Kidney capillary endothelial cell (primary cell): ENCODE measurements at regions not wholly inside any gene's neighbourhood (a gene's known extent, or its start where the extent isn't known, plus 50 kb on each side); places are given as distances from the start of the nearest gene placed in this dataset.
A peak's percentile ranks its signal among the peaks of the same experiment; 100 is the strongest.

ENCODE experiments used
- DNase-seq: peaks from one replicate; pipeline ENCODE4 v3.0.0-alpha.2; 2018; ENCODE audit warnings: low spot score

- no peak for DNase-seq
Observed at GRCh38 chr4:23166919-23167318, 474.2 kb downstream of the GBA3 start.

DNA sequence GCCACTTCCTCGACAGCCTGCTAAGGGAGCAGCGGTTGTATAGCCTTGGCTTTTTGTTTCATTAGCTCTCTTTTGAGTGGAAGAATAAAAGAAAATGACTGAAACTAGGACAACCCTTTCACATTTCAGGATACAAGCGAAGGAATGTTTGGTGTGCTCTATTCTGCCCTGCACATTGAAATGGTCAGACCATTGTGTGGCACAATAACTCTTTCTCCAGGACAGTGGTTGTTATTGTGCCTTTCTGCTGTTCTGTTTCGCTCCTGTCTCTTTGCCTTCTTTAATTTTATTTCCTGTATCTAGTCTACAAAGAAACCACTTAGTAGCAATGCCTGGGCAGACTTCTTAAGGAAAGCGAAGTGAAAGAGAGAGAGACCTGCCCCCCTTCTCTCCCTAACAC is 473.7 kb downstream of the GBA3 start:
- DNase-seq = no peak

DNA sequence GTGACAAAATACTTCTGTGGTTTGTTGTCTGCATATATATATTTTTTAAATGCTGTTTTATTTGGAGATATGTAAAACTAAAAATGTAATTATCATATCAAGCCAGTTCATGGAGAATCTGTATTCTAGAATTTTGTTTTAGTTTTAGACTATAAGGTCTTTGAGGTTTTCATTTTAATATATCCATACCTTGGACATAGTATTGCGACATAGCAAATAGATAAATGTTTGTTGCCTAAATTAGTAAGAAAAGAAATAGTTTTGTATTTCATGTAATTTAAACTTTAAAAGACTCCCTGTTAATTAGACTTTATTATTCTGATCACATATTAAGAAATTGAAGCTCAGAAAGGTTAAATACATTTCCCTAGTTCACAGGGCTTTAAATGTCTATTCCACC is 472.9 kb downstream of the GBA3 start:
- DNase-seq = no peak

DNA sequence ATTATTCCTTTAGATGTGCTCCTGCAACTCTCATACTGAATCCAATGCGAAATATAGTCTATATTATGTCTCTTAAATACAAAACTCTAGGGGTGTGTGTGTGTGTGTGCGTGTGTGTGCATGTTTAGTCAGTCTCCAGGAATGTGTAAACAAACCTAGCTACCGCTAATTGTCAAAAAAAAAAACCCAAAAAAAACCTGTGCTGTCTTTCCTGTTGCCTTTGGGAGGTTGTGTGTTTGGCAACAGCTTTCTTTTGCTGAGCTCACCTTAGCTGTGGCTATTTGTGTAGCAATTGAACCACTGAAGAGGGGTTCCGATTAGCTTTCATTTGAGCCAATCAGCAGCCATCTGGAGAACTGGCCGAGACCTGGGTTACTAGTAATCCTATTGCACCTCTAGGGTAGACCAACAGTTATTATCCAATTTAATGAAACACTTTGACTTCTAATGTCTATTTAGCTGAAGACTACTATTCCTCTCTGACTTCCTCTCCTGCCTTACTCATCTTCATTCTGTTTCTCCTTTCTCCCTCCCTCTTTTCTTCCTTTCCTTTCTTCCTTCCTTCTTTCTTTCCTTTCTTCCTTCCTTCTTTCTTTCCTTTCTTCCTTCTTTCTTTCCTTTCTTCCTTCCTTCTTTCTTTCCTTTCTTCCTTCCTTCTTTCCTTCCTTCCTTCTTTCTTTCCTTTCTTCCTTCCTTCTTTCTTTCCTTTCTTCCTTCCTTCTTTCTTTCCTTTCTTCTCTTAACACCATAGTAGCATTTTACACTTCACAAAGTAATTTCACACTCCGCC is 471.1 kb downstream of the GBA3 start:
- no peak for DNase-seq

GRCh38 chr4:23162275-23162674 is 469.5 kb downstream of the GBA3 start:
- DNase-seq = no peak

DNA sequence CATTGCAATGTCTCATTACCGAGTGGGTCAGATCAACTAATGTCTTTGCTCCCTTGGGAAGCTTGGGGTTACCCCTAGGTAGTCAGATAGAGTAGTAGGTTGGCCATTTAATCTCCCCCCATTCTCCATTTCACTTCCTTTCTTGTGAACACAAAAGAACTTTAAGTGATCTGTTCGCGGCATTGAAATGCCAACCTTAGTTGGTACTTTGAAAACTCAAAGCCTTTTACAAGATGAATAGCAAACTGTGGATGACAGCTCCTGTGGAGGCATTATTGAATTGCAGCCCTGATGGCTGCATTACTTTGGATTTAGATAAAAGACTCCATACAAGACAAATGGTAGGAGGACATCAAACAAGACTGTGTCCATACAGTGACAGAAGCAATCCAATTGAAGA is 469.1 kb downstream of the GBA3 start:
- DNase-seq = no peak

GRCh38 chr4:23153076-23153475 is 460.3 kb downstream of the GBA3 start:
- no peak for DNase-seq

GRCh38 chr4:23149815-23150214 is 457.1 kb downstream of the GBA3 start:
- no peak for DNase-seq

DNA sequence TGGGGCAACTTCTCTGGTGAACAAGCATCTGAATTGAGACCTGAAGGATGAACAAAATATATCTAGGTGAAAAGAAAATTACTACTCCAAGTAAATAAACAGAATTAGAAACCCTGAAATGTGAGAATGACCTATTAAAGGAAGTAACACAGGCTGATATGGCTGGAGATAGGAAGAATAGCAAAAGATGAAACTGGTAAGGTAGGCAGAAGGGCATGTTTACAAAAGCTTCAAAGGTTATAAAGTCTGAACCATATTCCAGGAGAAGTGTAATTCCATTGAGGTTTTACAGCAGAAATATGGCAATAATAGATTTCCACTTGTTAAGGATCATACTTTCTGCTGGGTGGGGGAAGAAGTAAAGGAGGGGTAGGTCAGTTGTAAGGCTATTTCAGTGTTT is 452.0 kb downstream of the GBA3 start:
- no peak for DNase-seq

GRCh38 chr4:23135792-23136645 is 443.3 kb downstream of the GBA3 start:
- peak; percentile 21 for DNase-seq

DNA sequence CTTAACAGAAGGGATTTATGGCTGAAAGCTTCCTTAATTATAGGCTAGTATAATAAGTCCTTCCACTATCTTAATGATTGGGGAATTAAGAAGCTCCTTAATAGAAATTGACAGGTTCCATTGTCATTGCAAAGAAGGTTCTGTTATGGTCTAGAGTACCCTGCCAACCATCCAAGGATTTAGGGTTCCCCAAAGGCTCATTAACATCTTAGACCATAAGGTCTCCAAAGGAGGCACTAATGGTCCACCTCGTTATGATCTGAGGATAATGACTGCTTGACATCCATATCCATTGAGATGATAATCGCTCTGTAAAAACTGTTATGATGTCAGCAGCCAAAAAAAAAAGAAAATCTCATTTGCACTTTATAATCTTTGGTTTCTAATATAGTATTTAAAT is 441.6 kb downstream of the GBA3 start:
- no peak for DNase-seq

GRCh38 chr4:23130845-23131244 is 438.1 kb downstream of the GBA3 start:
- no peak for DNase-seq

DNA sequence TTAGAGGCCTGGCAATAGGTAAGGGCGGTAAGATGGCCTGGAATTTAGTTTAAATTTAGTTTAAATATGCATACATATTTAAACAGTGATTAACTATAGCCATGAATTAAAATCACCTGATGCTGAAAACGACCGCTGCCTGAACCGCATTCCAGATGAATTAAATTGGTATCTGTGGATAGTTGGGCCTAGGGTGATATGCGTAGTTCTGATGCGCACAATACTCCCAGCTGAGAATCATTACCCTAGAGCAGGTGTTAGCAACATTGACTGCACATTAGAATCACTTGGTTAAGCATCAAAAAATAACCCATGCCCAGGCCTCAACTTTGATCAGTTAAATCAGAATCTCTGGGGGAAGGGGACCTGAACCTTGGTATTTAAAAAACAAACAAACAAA is 432.4 kb downstream of the GBA3 start:
- no peak for DNase-seq

- no peak for DNase-seq
Observed at GRCh38 chr4:23122666-23123400, 430.1 kb downstream of the GBA3 start.

GRCh38 chr4:23120374-23120773 is 427.6 kb downstream of the GBA3 start:
- no peak for DNase-seq

DNA sequence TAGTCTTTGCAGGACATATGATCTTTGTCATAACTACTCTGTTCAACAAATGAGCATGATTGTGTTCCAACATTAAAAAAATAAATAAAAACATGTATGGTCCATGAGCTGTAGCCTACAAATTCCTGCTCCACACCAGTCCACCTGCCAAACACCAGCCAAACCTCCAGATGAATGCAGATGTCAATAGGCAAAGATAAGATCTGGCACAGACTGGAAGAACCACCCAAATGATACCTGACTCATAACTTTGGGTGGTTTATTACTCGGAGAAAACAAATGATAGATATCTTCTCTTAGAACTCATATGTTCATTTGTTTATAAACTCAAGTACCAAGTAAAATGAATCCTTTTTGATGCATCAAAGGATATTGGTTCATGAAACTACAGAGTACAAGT is 425.1 kb downstream of the GBA3 start:
- no peak for DNase-seq

DNA sequence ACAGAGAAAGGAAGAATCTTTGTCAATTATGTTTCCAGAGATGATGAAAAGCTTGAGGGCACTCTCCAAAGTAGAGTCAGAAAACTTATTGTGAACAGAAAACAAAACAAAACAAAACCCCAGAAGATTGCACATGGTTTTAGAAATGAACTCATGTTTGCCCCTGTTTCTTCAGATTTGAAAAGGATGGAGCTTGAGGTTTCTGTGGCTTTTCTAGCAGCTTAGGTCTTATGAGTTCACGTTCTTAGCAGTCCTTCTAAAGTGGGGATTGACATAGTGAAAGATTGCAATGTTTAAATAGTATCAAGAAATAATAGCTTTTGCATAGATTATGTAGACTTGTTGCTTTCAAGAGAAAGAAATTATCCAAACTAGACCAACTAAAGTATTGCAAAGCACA is 421.8 kb downstream of the GBA3 start:
- no peak for DNase-seq

DNA sequence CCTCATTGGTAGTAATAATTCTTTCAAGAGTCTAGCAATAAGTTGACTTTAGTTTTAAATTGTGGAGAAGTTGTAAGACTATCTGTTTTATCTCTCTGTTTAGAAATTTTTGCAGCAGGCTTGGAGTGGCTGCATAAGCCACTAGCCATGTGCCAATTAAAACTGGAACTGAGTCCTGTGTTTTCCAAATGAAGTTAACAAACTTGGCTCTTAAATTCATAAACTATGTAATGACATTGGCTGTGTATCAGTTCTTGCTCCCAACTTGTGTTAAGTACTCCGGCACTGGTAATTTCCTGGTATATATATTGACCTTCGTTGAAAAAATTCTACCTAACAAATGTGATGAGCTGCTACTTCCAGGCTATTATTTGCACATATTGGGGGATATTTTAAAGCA is 420.4 kb downstream of the GBA3 start:
- DNase-seq = no peak

GRCh38 chr4:23106516-23106915 is 413.8 kb downstream of the GBA3 start:
- no peak for DNase-seq

- DNase-seq = no peak
Observed at GRCh38 chr4:23105759-23106370, 413.1 kb downstream of the GBA3 start.

GRCh38 chr4:23097251-23097650 is 404.5 kb downstream of the GBA3 start:
- no peak for DNase-seq

DNA sequence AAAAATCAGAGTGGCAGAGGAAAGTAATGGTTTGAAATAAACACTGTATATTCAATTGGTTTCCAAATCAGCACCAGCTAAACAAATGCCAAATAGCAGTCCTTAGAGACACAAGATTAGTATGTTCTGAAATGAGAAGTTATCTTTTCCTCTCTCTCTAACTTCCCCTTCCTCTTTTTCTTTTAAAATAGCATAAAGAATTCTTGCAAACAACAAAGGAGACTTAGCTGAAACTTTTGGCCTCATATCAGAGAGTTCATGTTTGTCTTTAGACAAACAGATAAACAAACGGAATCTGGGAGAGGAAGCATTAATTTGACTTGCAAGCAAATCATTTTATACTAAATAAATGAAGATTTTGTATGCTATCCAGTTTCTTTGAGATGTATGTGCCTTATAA is 399.0 kb downstream of the GBA3 start:
- no peak for DNase-seq

DNA sequence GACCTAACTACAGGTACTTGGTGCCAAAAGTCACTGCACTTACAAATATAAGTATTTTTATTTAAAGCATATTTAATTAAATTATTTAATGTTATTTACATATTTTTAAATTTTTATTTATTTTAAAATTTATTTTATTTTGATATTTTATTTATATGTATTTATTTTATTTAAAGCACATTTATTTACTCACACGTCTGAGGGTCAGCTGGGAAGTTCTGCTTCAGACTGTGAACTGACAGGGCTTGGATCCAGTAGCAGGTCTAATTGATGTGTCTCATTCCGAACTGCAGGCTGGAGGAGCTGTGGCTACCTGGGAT is 392.5 kb downstream of the GBA3 start:
- DNase-seq = no peak
